Ascending aorta (tissue), 2 donors: ENCODE measurements at regions not wholly inside any gene's neighbourhood (a gene's known extent, or its start where the extent isn't known, plus 50 kb on each side); places are given as distances from the start of the nearest gene placed in this dataset.

Experiments
- DNase-seq, 2 donors: peaks; one replicate each; pipeline ENCODE4 v3.0.0-alpha.2; 2019; ENCODE audit warnings: low spot score in 2 of 2
- H3K27ac ChIP-seq, 2 donors: fragments of 200-600 bp; sonication (generic); one replicate each; pipeline ENCODE4 v1.5.1; 2016 to 2017; ENCODE audit warnings: mild to moderate bottlenecking in 1 of 2
- H3K27me3 ChIP-seq: fragments of 200-600 bp; sonication (generic); one replicate; pipeline ENCODE4 v1.5.1; 2017
- H3K36me3 ChIP-seq, 2 donors: fragments of 200-600 bp; sonication (generic); one replicate each; pipeline ENCODE4 v1.5.1; 2016
- H3K4me1 ChIP-seq, 2 donors: fragments of 200-600 bp; sonication (generic); one replicate each; pipeline ENCODE4 v1.5.1; 2016 to 2017; ENCODE audit warnings: mild to moderate bottlenecking in 1 of 2
- H3K4me3 ChIP-seq, 2 donors: fragments of 200-600 bp; sonication (generic); one replicate each; pipeline ENCODE4 v1.5.1; 2016 to 2017; ENCODE audit warnings: mild to moderate bottlenecking in 1 of 2
- H3K9me3 ChIP-seq, 2 donors: fragments of 200-600 bp; sonication (generic); one replicate each; pipeline ENCODE4 v1.5.1; 2016
- CTCF ChIP-seq, 3 experiments: fragments of 200-600 bp in 2 of 3; fragments of 450-650 bp in 1 of 3; sonication (generic) in 2 of 3; IDR thresholded peaks; one replicate each; pipeline ENCODE4 v1.5.1; 2016 to 2019; ENCODE audit warnings: antibody characterized with exemption in 3 of 3, mild to moderate bottlenecking in 1 of 3, moderate library complexity in 1 of 3
- intact Hi-C: fragments of 100-400 bp; cut with DNase I; formaldehyde crosslinking; loops from one replicate; pipeline ENCODE4 v1.15.1; 2023

- intact Hi-C loops: no loop called here
- no peak for DNase-seq
- Histone ChIP-seq H3K9me3 (no peaks in the 10 kb centered on the region), H3K36me3 (no peaks in the 10 kb centered on the region), H3K27me3 (no peaks in the 10 kb centered on the region), H3K4me3 (no peak overlapping the region), H3K27ac (no peak overlapping the region), H3K4me1 (no peaks in the 10 kb centered on the region)
- TF ChIP-seq CTCF (IDR thresholded peaks at IDR 0.05): no peak
These were observed 449.3 kb downstream of the ADAMTS20 start for GRCh38 chr12:43102546-43103264.

- Histone ChIP-seq H3K27ac (no peak overlapping the region), H3K4me1 (no peaks in the 10 kb centered on the region), H3K27me3 (no peaks in the 10 kb centered on the region), H3K4me3 (no peak overlapping the region), H3K9me3 (no peaks in the 10 kb centered on the region), H3K36me3 (no peaks in the 10 kb centered on the region)
- intact Hi-C loops: no loop called here
- no peak for DNase-seq
- TF ChIP-seq CTCF (IDR thresholded peaks at IDR 0.05): no peak
These were observed 451.8 kb downstream of the ADAMTS20 start for GRCh38 chr12:43100231-43100630.

- H3K27me3 ChIP-seq: no peaks in the 10 kb centered on the region
- H3K4me1 ChIP-seq: no peaks in the 10 kb centered on the region
- no peak for DNase-seq
- H3K9me3 ChIP-seq: no peaks in the 10 kb centered on the region
- no peaks in the 10 kb centered on the region for H3K36me3 ChIP-seq
- H3K27ac ChIP-seq: no peak overlapping the region
- no peak for TF ChIP-seq CTCF (IDR thresholded peaks at IDR 0.05)
- intact Hi-C loops: no loop called here
- no peak overlapping the region for H3K4me3 ChIP-seq
These were observed 452.3 kb downstream of the ADAMTS20 start for GRCh38 chr12:43099691-43100163.

- no peak overlapping the region for H3K4me3 ChIP-seq
- no peak for DNase-seq
- no peak overlapping the region for H3K27ac ChIP-seq
- intact Hi-C loops: no loop called here
- H3K27me3 ChIP-seq: no peaks in the 10 kb centered on the region
- no peak for TF ChIP-seq CTCF (IDR thresholded peaks at IDR 0.05)
- no peaks in the 10 kb centered on the region for H3K36me3 ChIP-seq
- no peaks in the 10 kb centered on the region for H3K4me1 ChIP-seq
- H3K9me3 ChIP-seq: no peaks in the 10 kb centered on the region
These were observed 453.0 kb downstream of the ADAMTS20 start for GRCh38 chr12:43098766-43099550.

GRCh38 chr12:43098071-43098470 lies 453.9 kb downstream of the ADAMTS20 start:
- H3K9me3 ChIP-seq: no peaks in the 10 kb centered on the region
- H3K27ac ChIP-seq: no peak overlapping the region
- no peak overlapping the region for H3K4me3 ChIP-seq
- no peaks in the 10 kb centered on the region for H3K36me3 ChIP-seq
- no peak for DNase-seq
- no peaks in the 10 kb centered on the region for H3K27me3 ChIP-seq
- intact Hi-C loops: no loop called here
- no peak for TF ChIP-seq CTCF (IDR thresholded peaks at IDR 0.05)
- H3K4me1 ChIP-seq: no peaks in the 10 kb centered on the region
